Right renal cortex interstitium (tissue), 3 donors: ENCODE measurements at regions not wholly inside any gene's neighbourhood (a gene's known extent, or its start where the extent isn't known, plus 50 kb on each side); places are given as distances from the start of the nearest gene placed in this dataset.
A peak's percentile ranks its signal among the peaks of the same experiment; 100 is the strongest.

Source experiments
- DNase-seq, 3 donors: peaks; one replicate each; pipeline ENCODE4 v3.0.0-alpha.2; 2013; ENCODE audit warnings: low read depth in 3 of 3, low spot score in 2 of 3

- no peak for DNase-seq
Measured at GRCh38 chr9:14434971-14435718, 121.2 kb upstream of the NFIB start.

DNA sequence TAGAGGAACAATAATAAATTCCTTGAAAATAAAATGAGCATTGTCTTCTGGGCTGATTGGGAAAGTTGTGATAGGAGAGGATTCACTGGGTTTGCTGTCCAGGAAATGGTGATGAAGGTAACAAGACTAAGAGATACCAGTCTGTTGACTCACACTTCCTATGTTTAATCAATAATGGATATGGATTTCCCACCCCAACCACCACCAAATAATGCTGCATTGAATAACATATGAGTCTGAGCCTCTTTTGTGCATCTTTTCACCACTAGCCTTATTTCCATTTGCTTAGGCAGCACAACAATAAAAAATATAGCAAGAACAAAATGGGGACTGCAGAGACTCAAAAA lies 120.2 kb upstream of the NFIB start:
- no peak for DNase-seq

GRCh38 chr9:14433351-14434157 lies 119.6 kb upstream of the NFIB start:
- DNase-seq = no peak

GRCh38 chr9:14432666-14433350 lies 118.9 kb upstream of the NFIB start:
- no peak for DNase-seq

GRCh38 chr9:14428781-14429230 lies 114.9 kb upstream of the NFIB start:
- peak in 2 of 3 donors; percentile 59 to 65 for DNase-seq

DNA sequence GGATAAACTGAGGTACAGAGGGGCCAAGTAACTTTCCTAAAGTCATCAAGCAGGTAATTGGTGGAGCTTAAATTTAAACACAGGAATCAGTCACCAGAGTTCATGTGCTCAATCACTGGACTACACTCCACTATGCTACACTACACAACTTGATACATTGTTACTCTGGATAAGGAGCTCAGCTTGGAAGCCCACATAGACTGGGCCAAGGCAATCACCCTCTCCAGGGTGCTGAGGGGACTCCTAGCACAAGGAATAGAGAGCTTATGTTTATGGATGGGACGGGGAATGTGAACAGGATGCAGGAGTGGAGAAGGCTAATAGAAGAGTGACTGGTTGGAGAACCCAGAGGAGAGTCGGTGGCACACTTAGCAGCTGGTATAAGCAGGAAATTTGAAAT lies 113.5 kb upstream of the NFIB start:
- DNase-seq = no peak

GRCh38 chr9:14424983-14425382 lies 111.0 kb upstream of the NFIB start:
- DNase-seq = no peak

- DNase-seq = no peak
Measured at GRCh38 chr9:14424289-14424688, 110.3 kb upstream of the NFIB start.

- DNase-seq = no peak
Measured at GRCh38 chr9:14423815-14424261, 109.9 kb upstream of the NFIB start.

- DNase-seq = no peak
Measured at GRCh38 chr9:14421291-14421690, 107.3 kb upstream of the NFIB start.

GRCh38 chr9:14418941-14419937 lies 105.3 kb upstream of the NFIB start:
- no peak for DNase-seq

- DNase-seq = no peak
Measured at GRCh38 chr9:14418301-14418940, 104.5 kb upstream of the NFIB start.

DNA sequence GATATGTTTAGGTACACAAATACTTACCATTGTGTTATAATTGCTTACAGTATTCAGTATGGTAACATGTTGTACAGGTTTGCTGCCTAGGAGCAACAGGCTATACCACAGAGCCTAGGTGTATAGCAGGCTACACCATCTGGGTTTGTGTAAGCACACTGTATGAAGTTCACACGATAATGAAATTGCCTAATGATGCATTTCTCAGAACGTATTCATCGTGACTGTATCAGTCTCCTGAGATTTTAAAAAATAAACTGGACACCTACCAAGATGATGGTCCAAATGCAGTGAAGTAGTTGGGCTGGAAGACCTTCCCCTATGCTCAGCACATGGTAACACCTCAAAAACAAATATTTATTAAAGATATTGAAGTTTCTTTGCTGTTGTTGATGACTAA lies 103.3 kb upstream of the NFIB start:
- DNase-seq = no peak

- no peak for DNase-seq
Measured at GRCh38 chr9:14415947-14416346, 102.0 kb upstream of the NFIB start.

DNA sequence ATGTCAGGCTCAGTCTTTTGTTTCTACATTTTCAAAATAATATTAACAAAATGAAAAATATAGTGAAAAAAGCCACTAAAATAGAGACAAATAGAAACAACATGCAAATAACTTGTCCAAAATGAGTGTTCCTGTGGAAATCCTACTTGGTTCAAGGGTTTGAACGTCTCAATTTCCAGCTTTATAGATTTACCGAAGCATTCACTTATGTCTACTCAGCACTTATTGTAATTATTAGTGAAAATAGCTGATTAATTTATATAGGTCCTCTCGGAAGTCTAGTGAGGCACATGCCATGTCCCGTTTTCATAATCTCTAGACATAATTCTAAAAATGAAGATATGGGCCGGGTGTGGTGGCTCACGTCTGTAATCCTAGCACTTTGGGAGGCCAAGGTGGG lies 99.9 kb upstream of the NFIB start:
- DNase-seq = no peak

DNA sequence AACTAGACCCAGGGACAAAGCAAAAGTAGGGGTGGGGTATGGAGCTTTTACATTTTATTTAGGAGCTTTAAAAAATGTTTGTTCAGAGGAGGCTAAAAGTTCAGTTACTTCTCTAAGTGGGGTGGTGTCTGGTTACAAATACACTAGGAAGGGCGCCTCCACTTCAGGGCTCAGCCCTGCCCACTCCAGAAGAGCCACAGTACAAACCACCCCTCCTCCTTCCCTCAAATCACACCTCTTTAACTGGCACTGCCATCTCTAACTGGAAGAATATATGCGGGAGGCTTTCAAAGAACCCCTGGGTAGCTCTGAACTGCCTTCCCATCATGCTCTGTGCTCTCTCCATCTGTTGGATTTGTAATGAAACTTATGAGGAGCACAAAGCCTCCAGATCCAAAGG lies 98.8 kb upstream of the NFIB start:
- no peak for DNase-seq

GRCh38 chr9:14406463-14406862 lies 92.5 kb upstream of the NFIB start:
- no peak for DNase-seq

- DNase-seq = no peak
Measured at GRCh38 chr9:14405176-14405706, 91.3 kb upstream of the NFIB start.

DNA sequence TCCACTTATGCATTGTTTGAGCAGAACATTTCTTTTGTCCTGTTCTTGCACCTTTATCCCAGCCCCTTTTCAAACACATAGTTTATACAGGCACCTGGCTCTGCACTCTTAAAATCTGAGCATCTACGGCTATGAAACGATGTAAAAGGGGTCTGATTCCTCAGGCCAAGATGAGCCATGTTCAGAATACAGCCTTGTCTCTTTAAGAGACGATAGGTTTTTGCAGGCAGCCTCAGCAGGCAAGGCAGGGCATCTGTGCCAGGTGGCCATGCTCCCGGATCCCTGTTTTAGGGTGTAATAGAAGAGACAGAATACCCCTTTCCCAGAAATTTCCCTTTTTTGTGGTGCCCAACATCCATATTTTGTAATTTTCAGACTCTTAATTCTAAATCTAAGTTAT lies 89.1 kb upstream of the NFIB start:
- no peak for DNase-seq

DNA sequence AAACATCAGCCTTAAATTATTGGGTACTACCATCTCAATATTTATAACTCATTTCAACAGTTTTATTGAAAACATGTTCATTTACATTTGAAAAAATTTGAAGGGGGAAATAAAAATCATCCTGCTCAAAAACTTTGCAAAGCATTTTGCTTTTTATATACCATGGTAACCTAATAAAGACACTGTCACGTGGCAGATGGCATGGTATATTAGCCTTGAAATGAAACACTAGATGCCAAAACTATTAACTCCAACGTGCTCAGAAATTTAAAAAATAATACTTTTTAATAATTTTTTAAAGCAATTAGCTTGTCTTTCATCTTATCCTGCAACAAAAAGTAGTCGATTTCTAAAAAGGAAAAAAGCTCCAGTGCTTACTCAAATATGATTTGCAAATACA lies 88.6 kb upstream of the NFIB start:
- no peak for DNase-seq
